NCI-H1436 treated with DMSO at 0.1 percent for 48 hours (cell line): ENCODE measurements at regions not wholly inside any gene's neighbourhood (a gene's known extent, or its start where the extent isn't known, plus 50 kb on each side); places are given as distances from the start of the nearest gene placed in this dataset.

ENCODE experiments used
- DNase-seq: peaks from one replicate; lab custom pipeline; 2025; lab: John Stamatoyannopoulos, UW

DNA sequence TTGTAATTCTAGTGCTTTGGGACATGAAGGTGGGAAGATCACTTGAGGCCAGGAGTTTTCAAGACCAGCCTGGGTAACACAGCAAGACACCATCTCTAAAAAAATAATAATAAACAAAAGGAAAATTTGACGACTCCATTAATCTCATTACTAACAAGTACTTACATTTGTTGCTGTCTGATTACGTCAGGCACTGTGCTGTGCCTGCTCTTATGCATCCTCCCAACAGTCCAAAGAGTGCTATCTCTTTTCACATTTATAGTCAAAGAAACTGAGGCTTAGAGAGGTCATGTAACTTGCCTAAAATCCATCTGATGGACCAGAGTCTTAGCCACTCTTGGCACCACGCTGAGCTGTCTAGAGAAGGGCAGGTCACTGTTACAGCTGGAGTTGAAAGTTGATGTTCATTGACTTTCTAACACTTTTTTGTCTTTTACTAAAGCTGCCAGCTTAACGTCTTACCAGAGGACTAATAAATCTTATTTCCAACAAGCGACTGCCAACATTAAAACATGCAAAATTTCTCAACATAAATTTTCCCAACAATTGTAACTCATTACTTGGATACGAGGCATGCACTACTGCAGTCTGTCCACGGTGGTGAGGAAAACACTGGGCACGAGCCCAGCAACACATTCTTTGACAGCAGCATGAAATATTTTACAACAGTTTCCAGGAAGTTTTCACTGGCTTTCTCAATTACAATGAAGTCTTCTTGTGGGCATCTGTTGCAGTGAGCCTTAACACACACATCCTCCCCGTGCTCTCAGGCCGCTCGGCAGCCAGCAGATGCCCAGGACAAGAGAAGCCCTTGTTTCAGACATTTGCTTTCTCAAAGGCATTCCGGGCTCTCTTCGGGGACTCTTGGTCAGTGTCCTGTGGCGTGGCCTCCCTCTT lies 262.9 kb upstream of the PROX1 start:
- DNase-seq: no peak

GRCh38 chr1:213727853-213728592 lies 259.8 kb upstream of the PROX1 start:
- no peak for DNase-seq

- no peak for DNase-seq
Observed at GRCh38 chr1:213728593-213729536, 258.9 kb upstream of the PROX1 start.

DNA sequence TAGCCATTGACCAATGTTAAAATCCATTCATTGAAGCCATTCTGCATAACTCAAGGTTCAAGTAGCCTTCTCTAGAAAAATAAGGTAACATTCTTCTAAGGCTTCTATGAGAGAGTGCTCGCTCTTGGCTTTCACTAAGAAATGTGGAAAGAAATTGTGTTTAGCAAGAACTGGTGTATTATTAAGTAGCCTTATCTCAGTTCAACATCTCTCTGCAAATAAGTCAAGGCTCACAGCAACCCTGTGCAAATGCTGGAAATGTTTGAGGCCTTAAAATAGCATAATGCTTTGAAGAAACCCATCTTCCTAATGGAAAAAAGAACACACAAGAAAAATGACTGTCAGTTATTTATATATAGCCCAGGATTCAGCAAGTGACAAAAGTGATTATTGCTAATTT lies 254.1 kb upstream of the PROX1 start:
- no peak for DNase-seq

DNA sequence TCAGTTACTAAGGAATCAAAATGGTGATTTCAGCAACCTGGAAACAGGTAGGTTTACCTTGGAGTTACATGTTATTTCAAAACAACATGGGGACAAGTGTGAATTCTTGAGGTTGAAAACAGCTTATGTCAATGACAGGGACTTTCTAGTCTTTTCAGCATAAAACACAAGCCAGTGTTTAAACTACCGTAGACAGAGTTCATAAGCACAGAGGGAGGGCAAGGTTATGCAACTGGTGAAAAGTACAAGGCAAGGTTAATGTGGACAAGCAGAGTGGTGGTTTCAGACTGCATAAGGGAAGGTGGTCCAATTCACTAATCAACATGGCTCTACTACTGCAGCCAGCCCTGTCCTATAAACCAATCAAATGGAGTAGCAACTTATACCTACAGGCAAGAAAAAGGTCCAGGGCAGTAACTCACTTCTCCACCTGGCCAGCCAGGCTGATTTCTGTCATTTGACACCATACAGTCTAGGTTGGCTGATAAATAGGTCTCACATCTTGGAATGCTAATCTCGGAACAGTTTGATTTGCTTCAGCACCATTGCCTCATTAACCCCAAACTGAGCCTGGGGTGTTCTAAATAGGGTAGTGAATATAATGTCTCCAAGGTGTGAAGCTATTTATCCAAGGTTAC lies 250.3 kb upstream of the PROX1 start:
- no peak for DNase-seq

GRCh38 chr1:213738658-213739057 lies 249.1 kb upstream of the PROX1 start:
- DNase-seq: no peak

- DNase-seq: no peak
Observed at GRCh38 chr1:213742992-213743391, 244.8 kb upstream of the PROX1 start.

GRCh38 chr1:213744780-213745179 lies 243.0 kb upstream of the PROX1 start:
- DNase-seq: no peak

DNA sequence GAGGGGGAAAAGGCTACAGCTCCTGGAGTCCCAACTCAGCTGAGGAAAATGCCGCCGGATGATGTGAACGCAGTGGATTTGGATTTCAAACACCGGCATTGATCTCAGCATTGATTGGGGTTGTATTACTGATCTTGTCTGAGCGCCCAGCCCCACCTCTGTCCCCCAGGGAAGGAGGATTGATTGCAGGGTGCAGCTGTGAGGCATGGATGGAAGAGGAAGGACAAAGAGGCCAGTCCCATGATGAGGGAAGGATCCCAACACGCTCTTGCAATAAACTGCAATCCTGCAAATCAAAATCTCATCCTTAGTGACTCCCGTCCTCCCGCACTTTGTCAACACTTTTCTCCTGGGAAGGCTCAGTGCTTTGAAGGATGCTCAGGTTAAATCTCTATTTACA lies 242.3 kb upstream of the PROX1 start:
- DNase-seq: no peak

GRCh38 chr1:213749558-213749957 lies 238.2 kb upstream of the PROX1 start:
- no peak for DNase-seq

DNA sequence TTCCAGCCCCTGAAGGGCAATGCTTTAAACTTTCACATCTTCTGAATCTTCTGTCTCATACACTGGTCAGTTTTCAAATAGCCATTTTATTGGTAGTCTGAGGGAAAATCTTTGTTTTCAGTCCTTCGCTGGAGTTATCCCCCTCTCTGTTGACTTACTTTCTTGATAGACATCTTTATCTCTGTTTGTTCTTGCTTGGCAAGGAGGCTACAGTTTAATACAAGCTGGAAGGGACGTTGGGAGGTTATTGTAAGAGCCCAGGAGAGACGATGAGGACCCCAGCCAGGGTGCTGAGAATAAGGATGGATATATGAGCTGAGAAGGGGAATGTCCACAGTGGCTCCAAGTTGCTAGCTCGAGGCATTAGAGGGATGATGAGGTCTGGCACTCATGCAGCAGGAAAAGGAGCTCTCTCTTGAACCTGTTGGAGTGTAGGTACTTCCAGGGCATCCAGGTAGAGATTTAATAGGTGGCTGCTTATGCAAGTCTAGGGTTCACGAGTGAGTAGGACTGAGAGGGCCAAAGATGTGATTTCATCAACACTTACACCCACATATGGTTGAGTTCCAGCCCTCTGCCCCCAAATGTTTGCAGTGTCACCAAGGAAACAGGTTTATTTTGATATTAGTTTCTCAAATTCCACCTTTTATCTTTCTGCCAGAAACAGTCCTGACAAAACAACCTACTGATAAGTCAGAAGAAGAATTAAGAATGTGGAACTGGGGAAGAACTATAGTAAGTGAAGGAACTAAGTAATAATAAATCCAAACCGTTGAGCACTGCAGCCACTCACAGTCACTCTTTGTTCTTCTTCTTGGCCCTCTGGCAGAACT lies 237.3 kb upstream of the PROX1 start:
- no peak for DNase-seq

DNA sequence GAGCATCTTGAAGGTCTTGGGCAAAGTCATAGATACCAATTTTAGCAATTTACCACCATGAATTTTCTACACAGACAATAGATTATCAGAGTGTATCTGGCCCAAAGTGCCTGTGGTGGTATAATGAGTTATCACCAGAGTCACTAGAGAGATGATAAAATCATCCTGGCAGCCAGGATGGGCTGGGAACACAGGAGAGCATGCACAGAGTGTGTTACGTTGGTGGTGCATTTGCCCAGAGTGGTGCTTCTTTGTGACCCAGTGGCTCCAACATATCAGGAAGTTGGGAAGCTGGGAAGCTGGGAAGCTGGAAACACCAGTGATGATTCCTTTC lies 236.7 kb upstream of the PROX1 start:
- no peak for DNase-seq

- DNase-seq: no peak
Observed at GRCh38 chr1:213759359-213760181, 228.2 kb upstream of the PROX1 start.

DNA sequence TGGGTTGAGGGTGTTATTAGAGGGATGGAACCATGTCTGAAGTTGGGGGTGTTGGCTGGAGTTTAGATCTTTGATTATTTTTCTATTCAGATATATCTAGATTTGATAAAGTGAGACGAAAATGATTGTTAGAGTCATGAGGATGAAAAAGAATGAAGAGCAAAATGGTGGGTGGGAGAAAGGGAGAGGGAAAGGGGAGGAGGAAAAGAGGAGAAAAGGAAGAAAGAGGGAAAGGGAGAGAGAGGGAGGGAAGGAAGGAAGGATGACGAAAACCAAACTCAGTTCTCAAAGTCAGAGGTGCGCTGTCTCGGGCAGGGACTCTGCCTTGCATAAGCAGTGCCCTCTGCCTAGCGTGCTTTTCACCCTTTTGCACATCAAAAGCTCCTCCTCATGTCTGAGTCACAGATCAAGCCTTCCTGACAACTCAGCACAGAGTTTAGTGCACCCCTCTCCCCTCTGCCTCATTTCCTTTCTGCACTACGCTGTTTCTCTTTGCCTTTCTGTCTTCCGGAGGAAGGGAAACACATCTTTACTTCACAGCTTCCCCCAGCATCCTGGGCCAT lies 225.8 kb upstream of the PROX1 start:
- no peak for DNase-seq

- no peak for DNase-seq
Observed at GRCh38 chr1:213767683-213768082, 220.1 kb upstream of the PROX1 start.

- no peak for DNase-seq
Observed at GRCh38 chr1:213772128-213773063, 215.4 kb upstream of the PROX1 start.

GRCh38 chr1:213773975-213774374 lies 213.8 kb upstream of the PROX1 start:
- no peak for DNase-seq

DNA sequence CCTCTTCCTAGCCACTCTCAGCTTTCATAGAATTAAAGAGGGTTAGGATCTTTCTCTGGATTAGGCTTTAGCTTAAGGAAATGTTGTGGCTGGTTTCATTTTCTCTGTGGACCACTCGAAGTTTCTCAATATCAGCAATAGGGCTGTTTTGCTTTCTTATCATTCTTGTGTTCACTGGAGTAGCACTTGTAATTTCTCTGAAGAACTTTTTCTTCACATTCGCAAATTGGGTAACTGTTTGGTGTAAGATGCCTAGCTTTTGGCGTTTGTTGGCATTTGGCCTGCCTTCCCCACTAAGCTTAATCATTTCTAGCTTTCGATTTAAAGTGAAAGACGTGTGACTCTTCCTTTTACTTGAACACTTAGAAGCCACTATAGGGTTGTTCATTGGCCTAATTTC lies 210.8 kb upstream of the PROX1 start:
- no peak for DNase-seq

DNA sequence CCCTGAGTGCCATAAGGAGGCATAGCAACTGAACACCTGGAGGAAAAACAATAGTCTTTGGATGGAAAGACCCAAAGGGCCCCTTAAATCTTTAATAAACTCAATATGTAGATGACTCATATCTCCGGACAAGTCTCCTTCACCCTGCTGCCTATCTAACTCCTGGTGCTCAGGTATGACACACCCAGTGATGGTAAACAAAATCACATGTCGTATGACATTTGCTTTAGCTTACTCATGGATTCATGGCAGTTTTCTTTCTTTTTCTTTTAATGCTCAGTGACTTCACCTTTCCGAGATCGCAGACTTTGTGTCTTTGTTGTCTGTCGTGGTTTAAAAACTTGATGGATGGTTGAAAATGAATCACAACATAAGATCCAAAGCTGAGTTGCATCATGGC lies 208.5 kb upstream of the PROX1 start:
- DNase-seq: no peak
